GM18861 (cell line): ENCODE measurements at regions not wholly inside any gene's neighbourhood (a gene's known extent, or its start where the extent isn't known, plus 50 kb on each side); places are given as distances from the start of the nearest gene placed in this dataset.

Source experiments
- ATAC-seq: cut with Tn5 transposase; IDR thresholded peaks from one replicate; pipeline ENCODE4 v1.9.1; 2021; ENCODE audit not compliant: unreplicated experiment

GRCh38 chr5:128665747-128666355, 127.8 kb upstream of the FBN2 start:
- ATAC-seq = no peak

GRCh38 chr5:128667152-128667551, 129.1 kb upstream of the FBN2 start:
- no peak for ATAC-seq

GRCh38 chr5:128667751-128668150, 129.7 kb upstream of the FBN2 start:
- no peak for ATAC-seq

- ATAC-seq = no peak
Measured at GRCh38 chr5:128668921-128669320, 130.9 kb upstream of the FBN2 start.

GRCh38 chr5:128669803-128670202, 131.8 kb upstream of the FBN2 start:
- ATAC-seq = no peak

- no peak for ATAC-seq
Measured at GRCh38 chr5:128671943-128672342, 133.9 kb upstream of the FBN2 start.

GRCh38 chr5:128673000-128673399, 135.0 kb upstream of the FBN2 start:
- no peak for ATAC-seq

- no peak for ATAC-seq
Measured at GRCh38 chr5:128673411-128673957, 135.4 kb upstream of the FBN2 start.

GRCh38 chr5:128673970-128674369, 135.9 kb upstream of the FBN2 start:
- no peak for ATAC-seq

GRCh38 chr5:128674837-128675446, 136.9 kb upstream of the FBN2 start:
- peak; percentile 90 for ATAC-seq

GRCh38 chr5:128681096-128681495, 143.1 kb upstream of the FBN2 start:
- no peak for ATAC-seq

- no peak for ATAC-seq
Measured at GRCh38 chr5:128681764-128682592, 143.9 kb upstream of the FBN2 start.

- ATAC-seq = no peak
Measured at GRCh38 chr5:128682669-128683068, 144.6 kb upstream of the FBN2 start.

GRCh38 chr5:128684961-128685360, 146.9 kb upstream of the FBN2 start:
- ATAC-seq = no peak

- no peak for ATAC-seq
Measured at GRCh38 chr5:128687930-128688329, 149.9 kb upstream of the FBN2 start.

GRCh38 chr5:128693764-128694163, 155.7 kb upstream of the FBN2 start:
- no peak for ATAC-seq

GRCh38 chr5:128695791-128696530, 157.9 kb upstream of the FBN2 start:
- no peak for ATAC-seq

GRCh38 chr5:128701301-128701700, 163.3 kb upstream of the FBN2 start:
- no peak for ATAC-seq

GRCh38 chr5:128703322-128703721, 165.3 kb upstream of the FBN2 start:
- ATAC-seq = no peak

- no peak for ATAC-seq
Measured at GRCh38 chr5:128706269-128706668, 168.2 kb upstream of the FBN2 start.

- no peak for ATAC-seq
Measured at GRCh38 chr5:128708841-128709240, 170.8 kb upstream of the FBN2 start.
